HUDEP-2 (cell line): ENCODE measurements at regions not wholly inside any gene's neighbourhood (a gene's known extent, or its start where the extent isn't known, plus 50 kb on each side); places are given as distances from the start of the nearest gene placed in this dataset.
A peak's percentile ranks its signal among the peaks of the same experiment; 100 is the strongest.

Experiments
- DNase-seq, 76 experiments: peaks; one replicate each; lab custom pipeline; 2025; ENCODE audit not compliant: unreplicated experiment in 76 of 76; lab: John Stamatoyannopoulos, UW

DNA sequence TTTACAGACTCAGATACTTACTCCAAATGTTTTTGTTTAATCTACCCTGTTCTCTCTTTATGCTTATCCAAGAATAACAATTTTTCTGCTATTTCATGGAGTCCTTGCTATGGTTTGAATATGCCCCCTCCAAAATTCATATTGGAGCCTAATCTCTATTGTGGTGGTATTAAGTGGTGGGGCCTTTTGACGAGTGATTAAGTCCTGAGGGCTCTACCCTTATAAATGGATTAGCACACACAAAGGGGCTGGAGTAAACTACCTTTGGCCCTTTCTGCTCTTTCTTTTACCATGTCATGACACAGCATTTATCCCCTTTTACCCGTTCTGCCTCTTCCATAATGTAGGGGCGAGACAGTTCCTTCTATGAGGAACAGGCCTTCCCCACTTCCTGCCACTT is 285.5 kb downstream of the GASK1B start:
- DNase-seq, result no peak

DNA sequence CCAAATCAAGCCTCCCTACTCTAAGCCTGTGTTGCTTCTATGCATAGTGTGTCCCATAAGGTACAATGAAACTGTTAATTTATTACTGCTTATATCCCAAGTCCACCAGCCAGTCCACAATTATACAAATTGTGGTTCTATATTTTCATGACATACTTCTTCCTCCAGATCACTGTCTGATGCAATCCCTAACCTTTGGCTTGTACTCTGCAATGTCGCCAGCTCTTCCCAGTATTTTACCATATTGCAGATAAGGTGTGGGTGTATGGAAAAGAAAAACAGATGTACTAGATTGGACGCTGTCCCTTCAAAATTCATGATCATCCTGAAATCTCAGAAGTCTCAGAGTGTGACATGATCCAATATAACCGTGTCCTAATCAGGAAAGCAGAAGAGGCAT is 286.2 kb downstream of the GASK1B start:
- DNase-seq, result no peak

DNA sequence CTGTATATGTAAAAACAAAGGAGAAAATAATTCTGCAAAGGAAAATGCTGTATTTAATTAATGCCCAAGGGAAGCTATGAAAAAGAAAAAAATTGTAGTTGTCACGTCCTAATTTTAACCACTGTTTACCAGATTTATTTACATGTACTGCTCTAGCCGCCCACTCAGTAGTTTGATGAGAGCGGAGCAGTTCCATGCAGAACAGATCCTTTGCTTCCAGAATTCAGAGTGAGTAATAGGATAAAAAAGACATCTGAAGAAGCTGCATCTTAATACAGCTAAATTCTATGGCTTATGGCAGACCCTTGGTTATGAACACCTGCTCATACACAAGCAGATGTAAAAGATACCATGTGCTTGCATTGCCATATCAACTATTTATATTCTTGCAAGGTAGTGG is 287.0 kb downstream of the GASK1B start:
- DNase-seq, result no peak

DNA sequence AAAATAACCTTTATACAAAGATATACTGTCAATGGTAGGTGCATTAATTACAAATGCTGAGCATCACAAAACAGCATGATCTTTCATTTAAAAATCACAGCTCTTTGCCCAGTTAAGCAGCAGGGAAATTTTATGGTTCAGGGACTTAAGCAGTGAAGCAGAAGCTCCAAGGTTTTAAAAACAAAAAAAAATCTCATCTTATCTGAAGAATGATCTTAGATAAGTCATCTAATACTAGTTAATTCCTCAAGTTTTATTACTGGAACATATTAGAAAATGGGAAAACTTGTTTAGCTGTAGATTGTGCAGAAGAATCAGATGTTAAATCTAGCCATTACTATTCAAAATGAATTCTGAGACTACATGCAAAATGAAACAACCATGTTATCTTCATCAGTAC is 289.9 kb downstream of the GASK1B start:
- no peak for DNase-seq

DNA sequence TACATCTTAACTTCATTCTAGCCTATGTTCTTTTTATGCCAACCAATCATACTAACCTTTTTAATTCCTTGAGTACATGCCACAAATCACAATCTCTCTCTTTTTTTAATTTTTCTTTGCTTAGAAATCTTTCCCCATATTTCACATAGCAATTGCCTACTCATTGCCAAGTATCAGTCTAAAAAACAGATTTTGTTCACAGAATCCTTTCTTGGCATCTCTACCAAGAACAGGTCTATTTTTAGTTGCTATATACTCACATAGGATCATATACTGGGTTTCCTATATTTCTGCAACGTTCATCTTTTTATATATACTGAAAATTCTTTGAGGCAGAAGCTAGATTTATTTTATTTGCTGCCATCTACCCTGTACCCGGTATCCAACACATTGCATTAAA is 292.1 kb downstream of the GASK1B start:
- DNase-seq, result no peak

DNA sequence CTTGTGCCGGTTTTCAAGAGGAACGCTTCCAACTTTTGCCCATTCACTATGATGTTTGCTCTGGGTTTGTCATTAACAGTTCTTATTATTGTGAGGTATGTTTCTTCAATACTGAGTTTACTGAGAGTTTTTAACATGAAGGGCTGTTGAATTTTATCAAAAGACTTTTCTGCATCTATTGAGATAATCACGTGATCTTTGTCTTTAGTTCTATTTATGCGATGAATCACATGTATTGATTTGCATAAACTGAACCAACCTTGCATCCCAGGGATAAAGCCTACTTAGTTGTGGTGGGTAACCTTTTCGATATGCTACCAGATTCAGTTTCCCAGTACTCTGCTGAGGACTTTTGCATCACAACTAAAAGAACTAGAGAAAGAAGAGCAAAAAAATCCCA is 318.0 kb downstream of the GASK1B start:
- no peak for DNase-seq

DNA sequence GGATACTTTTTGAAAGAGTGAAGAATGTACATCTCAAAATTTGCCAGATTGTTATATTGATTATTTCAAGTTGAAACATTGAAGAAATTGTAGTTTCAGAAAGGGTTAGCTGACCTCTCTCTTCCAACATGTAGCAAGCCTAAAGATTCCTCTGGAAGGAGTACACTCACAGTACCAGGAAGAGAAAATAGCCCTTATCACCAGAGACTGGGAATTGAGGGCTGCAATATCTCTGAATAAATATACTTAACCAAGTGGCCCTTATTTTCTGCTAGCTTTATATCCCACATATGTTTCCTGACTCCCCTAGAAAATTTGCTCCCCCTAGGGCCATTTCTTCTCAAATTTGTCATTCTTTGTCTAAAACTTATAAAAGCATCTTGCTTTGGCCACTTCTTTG is 332.2 kb downstream of the GASK1B start:
- no peak for DNase-seq

DNA sequence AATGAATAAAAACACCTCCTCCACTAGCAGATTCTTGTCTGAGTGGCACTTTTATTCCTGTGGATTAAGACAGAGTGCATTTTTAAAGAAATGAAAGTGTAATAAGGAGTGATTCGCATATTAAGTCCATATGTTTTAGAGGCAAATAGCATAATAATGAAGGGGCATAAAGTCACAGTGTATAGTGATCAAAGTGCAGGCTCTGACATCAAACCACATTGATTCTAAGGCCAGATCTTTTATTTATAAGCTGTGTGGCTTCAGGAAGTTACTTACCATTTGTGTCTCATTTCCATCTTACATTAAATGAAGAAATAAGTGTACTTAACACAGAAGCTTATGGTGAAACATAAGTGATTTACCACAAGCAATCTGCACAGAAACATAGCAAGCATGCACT is 332.8 kb downstream of the GASK1B start:
- DNase-seq, result no peak

DNA sequence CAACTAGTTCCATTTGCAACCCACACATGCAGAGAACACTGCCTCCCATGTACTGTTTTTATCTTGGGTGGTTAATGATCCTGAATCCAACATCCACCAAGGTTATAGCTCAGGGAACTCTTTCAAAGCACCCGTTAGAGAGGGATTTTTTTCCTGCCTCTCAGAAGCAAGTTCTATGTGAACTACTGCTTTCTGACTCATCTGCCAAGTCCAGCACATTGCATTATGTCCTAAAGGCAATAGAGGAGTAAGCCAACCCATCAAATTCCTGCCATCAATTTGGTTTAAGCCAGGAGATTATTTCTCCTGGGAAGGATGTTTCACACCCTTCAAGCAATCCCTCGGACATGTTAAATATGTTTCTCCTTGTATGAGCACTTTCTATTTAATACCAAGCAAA is 334.5 kb downstream of the GASK1B start:
- DNase-seq, result no peak

DNA sequence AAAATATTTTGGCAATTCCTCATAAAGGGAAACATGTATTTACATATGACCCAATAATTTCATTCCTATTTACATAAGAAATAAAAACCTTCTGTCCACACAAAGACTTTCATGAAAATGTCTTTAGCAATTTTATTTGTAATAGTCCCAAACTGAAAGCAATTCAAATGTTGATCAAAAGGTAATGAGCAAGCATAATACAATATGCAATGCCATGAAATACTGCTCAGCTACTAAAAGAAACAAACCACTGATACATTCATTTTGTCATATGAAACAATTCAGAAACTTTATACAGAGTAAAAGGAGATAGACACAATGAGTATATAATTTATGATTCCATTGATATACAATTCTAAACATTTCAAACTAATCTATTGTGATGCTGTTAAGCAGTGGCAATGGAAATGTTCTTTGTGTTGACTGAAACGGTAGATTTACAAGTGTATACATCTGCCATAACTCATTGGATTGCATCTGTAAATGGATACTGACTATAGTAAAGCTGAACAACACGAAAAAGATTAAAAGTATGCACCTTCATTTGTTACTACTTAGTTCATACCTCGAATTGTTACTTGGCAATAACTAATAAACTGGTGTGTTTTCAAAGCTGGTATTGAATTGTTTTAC is 335.6 kb downstream of the GASK1B start:
- DNase-seq, result no peak

DNA sequence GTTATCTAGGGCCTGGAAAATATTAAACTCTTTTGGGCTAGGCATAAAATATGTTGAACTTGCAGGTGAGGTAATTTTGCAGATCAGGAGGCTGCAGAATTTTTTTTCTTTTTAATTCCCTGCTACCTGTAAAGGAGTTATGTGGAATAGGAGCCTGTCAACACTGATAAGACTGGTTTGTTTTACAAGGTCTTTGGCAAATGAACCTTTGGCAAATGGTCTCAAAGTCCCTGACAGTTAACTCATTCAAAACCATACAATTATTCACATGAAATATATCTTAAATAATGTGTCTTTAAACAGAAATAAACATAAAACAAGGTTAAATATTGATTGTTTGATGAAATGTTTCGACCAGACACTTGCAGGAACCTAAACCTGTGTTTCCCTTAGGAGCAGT is 340.2 kb downstream of the GASK1B start:
- no peak for DNase-seq

DNA sequence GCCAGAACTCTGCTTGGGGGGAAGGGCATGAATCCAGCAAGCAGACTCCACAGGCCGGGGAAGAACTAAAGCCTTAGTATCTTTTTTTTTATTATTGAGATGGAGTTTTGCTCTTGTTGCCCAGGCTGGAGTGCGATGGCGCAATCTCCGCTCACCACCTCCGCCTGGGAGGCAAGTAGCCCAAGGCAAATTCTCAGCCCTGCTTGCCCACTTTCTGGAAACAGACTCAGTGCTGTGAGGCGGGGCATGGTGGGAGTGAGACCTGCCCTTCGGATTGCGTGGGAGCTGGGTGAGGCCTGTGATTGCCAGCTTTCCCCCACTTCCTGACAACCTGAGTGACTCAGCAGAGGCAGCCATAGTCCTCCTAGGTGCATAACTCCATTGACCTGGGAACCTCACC is 348.8 kb downstream of the GASK1B start:
- no peak for DNase-seq

DNA sequence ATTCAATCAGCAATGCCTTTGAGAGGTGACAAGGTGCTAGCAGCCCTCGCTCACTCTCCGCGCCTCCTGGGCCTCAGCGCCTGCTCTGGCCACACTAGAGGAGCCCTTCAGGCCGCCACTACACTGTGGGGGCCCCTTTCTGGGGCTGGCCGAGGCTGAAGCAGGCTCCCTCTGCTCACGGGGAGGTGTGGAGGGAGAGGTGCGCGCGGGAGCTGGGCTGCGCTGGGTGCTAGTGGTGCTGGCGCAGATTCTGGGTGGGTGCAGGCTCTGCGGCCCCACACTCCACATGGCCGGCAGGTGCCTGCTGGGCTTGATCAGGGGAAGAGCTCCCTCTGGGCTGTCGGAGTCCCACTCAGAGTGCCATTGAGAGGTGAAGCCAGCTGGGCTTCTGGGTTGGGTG is 351.0 kb downstream of the GASK1B start:
- DNase-seq, result no peak

DNA sequence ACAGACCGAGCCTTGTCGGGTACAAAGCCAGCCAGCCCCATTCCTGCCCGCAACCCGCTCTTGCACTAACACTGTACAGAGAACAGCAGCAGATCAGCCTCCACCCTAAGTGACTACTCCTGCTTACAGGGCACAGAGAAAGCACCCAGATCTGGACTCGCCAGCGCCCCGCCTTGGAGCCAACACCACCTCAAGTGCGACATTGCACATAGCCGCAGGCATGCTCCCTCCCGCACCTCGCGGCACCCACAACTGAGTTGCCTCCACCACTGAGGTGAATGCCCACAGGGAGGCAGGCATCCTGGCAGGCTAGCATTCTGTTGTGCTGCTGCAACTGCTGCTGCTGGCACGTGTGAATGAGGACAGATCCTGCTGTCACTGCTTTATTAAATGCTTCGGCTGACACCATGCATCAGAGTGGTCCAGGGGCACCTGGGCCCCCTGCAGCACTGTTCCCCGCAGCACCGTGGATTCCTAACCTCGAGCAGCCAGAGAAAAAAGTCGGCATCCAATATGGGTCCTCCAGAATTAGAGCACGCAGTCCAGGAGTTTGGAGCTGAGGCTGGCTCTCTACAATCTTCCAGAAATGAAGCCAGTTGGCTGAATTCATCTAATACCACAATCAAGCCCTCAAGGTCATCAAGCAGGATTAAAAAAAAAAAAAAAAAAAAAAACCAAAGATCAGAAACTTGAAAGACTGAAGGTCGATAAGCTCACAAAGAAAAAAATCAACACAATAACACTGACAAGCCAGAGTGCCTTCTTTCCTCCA is 352.9 kb downstream of the GASK1B start:
- no peak for DNase-seq

DNA sequence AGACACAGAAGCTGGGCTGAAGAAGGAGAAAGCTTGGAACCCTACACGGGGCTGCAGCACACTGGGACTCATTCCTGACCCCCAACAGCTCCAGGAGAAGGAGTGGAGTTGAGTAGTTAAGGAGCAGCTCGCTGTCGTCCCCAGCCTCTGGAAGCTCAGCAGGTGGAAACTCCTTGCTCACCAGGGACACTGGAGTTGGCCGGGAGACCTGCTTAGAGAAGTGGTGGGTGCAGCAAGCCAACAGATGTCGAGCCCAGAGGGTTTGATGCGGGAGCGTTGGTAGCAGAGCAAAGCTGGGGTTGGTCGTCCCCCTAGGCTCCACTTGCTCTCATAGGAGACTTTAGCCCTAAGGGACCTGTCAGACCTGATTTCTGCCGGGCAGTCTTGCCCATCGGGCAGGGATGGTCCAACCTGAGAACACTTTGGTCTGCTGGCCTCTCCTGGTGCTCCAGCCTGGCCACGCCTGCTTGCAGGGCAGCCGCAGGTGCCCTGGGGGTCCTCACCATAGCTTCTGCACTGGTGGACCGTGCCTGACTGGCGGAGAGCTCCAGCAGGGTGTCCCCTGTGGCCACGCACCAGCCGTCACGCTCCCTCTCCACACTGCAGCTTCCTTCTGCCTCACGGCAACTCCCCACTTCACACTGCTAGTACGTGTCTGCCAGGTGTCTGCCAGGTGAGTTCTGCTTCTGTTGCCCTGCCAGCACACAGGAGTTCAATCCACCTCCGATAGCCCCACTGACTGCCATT is 353.7 kb downstream of the GASK1B start:
- DNase-seq, result no peak

DNA sequence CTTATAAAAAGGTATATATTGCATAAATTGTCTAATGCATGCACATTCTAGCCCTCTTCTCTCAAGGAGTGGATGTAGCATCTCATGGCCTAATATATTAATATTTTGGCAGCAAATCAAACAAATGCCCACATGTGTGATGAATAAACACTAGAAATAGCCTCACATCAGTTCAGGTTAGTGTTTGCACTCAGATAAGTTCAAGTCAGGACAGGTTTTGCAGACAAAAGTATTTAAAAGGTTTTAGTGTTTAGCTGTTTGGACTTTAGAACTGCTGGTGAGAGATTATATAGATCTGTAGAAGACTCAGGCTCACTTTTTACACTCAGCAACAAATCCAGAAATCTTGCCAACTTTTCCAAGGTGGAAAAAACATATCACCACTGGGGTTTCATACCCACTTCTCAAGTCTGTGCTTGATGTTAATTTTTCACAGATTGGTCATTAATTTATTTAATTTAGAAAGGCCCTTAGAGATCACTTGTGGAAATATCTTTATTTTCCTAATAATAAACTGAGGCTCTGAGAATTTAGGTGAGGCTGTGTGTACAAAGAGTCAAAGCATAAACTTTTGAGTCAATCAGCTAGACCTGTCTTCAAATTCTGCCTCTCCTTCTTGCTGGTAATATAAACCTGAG is 362.6 kb downstream of the GASK1B start:
- no peak for DNase-seq

DNA sequence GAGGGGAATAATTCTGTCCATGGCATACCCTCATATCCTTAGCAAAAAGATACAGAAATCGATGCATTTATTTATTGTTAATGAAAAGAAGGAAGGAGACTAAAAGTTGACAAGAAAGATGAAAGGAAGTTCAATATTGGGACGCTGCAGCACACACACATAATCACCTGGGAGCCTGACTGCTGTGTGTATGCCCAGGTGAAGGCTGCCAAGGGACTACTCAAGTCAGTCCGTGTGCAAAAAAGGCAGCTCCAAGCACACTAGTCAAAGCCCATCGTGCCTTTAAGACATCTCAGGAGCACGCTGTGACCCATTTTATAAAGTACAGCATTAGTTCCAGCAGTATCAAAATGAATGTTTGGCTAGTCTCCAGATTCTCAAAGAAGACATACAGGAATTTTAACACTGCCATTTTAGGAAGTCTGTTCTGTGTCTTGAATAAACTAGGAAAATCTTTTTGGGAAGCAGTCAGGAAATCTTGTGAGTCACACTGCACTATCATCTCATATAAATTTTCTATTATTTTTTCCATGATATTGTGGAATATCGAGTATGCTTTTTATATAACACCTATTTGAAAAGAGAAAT is 363.9 kb downstream of the GASK1B start:
- DNase-seq, result no peak

DNA sequence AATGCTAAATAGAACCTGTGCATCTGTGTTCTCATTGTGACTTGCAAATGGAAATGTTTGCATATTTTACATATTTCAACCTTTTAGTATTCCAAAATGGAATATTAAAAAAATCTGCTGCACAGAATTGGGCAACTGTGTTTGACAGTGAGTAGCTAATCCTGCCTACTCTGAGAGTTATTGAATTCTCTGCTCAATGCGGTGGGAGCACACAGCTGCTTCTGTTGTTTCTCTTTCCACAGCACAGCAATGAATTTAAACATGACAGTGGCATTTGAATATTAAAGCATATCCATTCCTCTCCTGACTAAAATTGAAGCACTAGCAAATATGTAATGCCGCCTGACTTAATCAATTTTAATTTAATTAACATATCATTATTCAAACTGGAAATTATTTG is 366.6 kb downstream of the GASK1B start:
- no peak for DNase-seq

DNA sequence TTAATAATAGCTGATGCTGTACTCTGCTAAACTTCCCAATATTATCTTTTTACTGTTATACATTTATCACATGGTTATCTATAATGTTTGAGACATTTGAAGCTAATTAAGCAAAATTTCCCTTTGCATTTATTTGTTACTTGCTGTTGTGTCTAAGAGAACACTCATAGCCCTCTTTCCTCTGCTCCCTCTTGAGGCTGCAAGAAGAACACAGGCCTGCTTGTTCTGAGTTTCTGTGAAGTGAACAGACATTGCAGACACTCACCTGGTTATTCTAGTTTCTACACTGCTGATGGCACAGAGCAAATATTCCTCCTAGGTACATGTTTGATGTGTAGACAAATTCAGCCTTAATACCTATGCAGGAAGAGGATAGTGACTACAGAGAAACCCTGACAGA is 367.8 kb downstream of the GASK1B start:
- peak in 5 of 76 experiments; percentile 1 to 17 (median 11) for DNase-seq

DNA sequence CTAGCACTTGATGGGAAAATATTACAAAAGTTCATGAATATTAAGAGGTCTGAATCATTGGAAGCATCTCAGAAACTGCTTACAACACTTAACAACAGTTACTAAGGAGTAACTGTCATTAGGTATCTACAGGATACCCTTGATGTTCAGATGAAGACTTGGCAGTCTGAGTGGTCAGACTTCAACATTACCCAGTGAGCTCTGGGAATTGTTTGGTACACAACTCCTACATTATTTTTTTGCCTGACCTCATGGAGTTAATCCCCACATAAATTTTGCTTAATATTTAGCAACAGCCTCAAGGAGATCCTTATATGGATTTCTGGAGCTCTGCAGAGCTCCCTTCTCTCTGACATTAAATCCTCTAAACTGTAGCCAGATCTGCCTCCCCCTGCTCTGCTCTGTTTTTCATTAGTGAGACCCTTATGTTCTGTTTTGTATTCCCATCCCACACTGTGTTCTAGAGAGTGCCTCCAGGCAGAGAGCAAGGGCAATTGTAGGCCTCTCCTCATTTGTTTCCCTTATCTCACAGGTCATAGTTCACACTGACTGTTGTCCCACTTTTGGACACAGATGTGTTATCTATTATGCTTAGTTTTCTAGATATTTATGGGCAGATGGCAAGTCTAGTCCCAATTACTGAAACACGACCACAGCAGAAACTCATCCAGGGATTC is 368.8 kb downstream of the GASK1B start:
- DNase-seq, result no peak

DNA sequence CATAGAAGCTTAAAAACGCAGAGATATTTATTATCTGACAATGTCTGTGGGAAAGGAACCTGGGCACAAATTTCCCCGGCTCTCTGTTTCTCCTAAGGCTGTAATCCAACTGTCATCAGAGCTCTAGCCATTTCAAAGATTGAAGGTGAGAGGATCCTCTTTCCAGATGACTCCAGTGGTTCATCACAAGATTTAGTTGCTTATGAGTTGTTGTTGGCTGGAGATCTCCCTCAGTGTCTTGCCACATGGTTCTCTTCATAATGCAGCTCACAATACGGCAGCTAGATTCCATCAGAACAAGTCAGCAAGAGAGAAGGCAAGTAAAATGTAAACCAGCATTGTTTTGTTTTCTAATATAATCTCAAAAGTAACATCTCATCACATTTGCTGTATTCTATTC is 369.4 kb downstream of the GASK1B start:
- DNase-seq, result no peak
